Gastroesophageal sphincter (tissue), 4 donors: ENCODE measurements at regions not wholly inside any gene's neighbourhood (a gene's known extent, or its start where the extent isn't known, plus 50 kb on each side); places are given as distances from the start of the nearest gene placed in this dataset.

ENCODE experiments used
- ATAC-seq: fragments of 150-250 bp; one replicate; pipeline ENCODE4 v1.9.1; 2016; ENCODE audit warnings: mild to moderate bottlenecking, moderate library complexity
- H3K27ac ChIP-seq, 4 donors: fragments of 200-600 bp; sonication (generic) in 3 of 4; 1 replicate in 3 of 4; 2 replicates in 1 of 4; pipeline ENCODE4 v1.5.1; 2016 to 2019
- H3K27me3 ChIP-seq: fragments of 200-600 bp; sonication (generic); one replicate; pipeline ENCODE4 v1.5.1; 2019
- H3K36me3 ChIP-seq, 2 donors: fragments of 200-600 bp; sonication (generic); one replicate each; pipeline ENCODE4 v1.5.1; 2019; ENCODE audit warnings: control low read depth in 1 of 2
- H3K4me1 ChIP-seq, 3 donors: fragments of 200-600 bp; sonication (generic); 1 replicate in 2 of 3; 2 replicates in 1 of 3; pipeline ENCODE4 v1.5.1; 2016 to 2019; ENCODE audit warnings: control low read depth in 2 of 3
- H3K4me3 ChIP-seq, 2 donors: fragments of 200-600 bp; sonication (generic); one replicate each; pipeline ENCODE4 v1.5.1; 2019; ENCODE audit warnings: mild to moderate bottlenecking in 1 of 2, moderate library complexity in 1 of 2
- H3K9me3 ChIP-seq, 3 donors: fragments of 200-600 bp; sonication (generic); one replicate each; pipeline ENCODE4 v1.5.1; 2017 to 2019; ENCODE audit warnings: control low read depth in 2 of 3
- EP300 ChIP-seq: sonication (generic); formaldehyde crosslinking; IDR thresholded peaks from one replicate; pipeline ENCODE4 v1.6.1; 2017; ENCODE audit warnings: antibody characterized with exemption, mild to moderate bottlenecking
- POLR2A ChIP-seq, 2 donors: fragments of 450-650 bp; IDR thresholded peaks; one replicate each; pipeline ENCODE4 v1.6.1; 2017; ENCODE audit warnings: antibody characterized with exemption in 2 of 2, mild to moderate bottlenecking in 2 of 2, moderate library complexity in 1 of 2
- POLR2AphosphoS5 ChIP-seq: sonication (generic); formaldehyde crosslinking; IDR thresholded peaks from one replicate; pipeline ENCODE4 v1.6.1; 2017; ENCODE audit warnings: antibody characterized with exemption
- WGBS, 2 donors: methylation state at CpG; one replicate each; pipeline ENCODE4 v1.1.5; 2018; ENCODE audit warnings: low coverage in 1 of 2; 5-methylcytosine and 5-hydroxymethylcytosine counted together
- TF ChIP-seq, protein P1 (sequence below), 4 experiments: fragments of 200-600 bp in 2 of 4; fragments of 450-650 bp in 2 of 4; sonication (generic) in 1 of 4; IDR thresholded peaks; one replicate each; pipeline ENCODE4 v1.5.1; 2017 to 2019; ENCODE audit warnings: antibody characterized with exemption in 4 of 4, mild to moderate bottlenecking in 2 of 4, moderate library complexity in 2 of 4

DNA sequence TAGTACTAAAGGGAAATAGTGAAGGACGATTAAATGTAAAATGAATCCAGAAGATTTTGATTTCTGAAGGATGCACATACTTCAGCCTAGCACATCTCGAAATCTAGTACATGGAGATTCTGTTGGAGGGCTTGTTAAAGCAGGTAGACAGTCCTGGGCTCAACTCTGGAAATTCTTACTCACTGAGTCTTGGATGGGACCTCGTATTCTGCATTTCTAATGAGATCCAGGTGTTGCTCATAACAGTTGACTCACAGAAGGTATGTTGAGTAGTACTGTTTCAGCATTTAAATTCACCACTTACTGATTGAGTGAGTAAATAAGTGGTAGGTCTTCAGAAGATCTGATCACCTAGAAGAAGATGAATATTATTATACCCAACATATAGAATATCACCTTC, 623.4 kb upstream of the SGO1 start:
- ATAC-seq, result no peak
- no peak for TF ChIP-seq POLR2A (IDR thresholded peaks at IDR 0.05)
- no peak for TF ChIP-seq POLR2AphosphoS5
- TF ChIP-seq, protein P1, sequence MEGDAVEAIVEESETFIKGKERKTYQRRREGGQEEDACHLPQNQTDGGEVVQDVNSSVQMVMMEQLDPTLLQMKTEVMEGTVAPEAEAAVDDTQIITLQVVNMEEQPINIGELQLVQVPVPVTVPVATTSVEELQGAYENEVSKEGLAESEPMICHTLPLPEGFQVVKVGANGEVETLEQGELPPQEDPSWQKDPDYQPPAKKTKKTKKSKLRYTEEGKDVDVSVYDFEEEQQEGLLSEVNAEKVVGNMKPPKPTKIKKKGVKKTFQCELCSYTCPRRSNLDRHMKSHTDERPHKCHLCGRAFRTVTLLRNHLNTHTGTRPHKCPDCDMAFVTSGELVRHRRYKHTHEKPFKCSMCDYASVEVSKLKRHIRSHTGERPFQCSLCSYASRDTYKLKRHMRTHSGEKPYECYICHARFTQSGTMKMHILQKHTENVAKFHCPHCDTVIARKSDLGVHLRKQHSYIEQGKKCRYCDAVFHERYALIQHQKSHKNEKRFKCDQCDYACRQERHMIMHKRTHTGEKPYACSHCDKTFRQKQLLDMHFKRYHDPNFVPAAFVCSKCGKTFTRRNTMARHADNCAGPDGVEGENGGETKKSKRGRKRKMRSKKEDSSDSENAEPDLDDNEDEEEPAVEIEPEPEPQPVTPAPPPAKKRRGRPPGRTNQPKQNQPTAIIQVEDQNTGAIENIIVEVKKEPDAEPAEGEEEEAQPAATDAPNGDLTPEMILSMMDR (IDR thresholded peaks at IDR 0.05), result no peak
- H3K27ac ChIP-seq, result no peak overlapping the region
- no peaks in the 10 kb centered on the region for H3K9me3 ChIP-seq
- no peaks in the 10 kb centered on the region for H3K27me3 ChIP-seq
- WGBS, 2 donors, result 77 to 78% methylated on average over 3 of the region's 3 CpGs
- H3K36me3 ChIP-seq, result no peaks in the 10 kb centered on the region
- H3K4me3 ChIP-seq, result no peak overlapping the region
- no peaks in the 10 kb centered on the region for H3K4me1 ChIP-seq

DNA sequence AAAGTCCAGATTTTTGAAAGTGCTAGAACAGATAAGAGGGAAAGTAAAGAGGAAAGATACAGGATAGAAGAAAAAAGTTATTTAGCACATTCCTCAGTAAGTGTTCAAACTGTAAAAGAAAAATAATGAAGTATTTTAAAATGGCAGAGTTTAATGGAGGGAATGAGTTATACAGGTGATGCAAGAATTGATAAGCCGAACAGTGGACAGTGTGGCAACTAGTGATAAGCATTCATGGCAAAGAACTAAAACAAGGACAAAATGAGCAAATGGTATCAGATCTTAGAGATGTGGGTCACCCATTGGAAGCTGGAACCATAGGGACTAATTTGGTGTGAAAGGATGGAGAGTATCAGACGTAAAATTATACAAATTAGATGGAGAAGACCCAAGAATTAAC, 622.9 kb upstream of the SGO1 start:
- Histone ChIP-seq H3K9me3 (no peaks in the 10 kb centered on the region), H3K4me1 (no peaks in the 10 kb centered on the region), H3K27ac (no peak overlapping the region), H3K4me3 (no peak overlapping the region), H3K27me3 (no peaks in the 10 kb centered on the region), H3K36me3 (no peaks in the 10 kb centered on the region)
- no peak for ATAC-seq
- no peak for TF ChIP-seq POLR2AphosphoS5
- TF ChIP-seq, protein P1 (IDR thresholded peaks at IDR 0.05), result no peak
- TF ChIP-seq POLR2A (IDR thresholded peaks at IDR 0.05), result no peak
- TF ChIP-seq EP300, result no peak
- WGBS, 2 donors, result 97 to 100% methylated on average over 2 of the region's 2 CpGs

DNA sequence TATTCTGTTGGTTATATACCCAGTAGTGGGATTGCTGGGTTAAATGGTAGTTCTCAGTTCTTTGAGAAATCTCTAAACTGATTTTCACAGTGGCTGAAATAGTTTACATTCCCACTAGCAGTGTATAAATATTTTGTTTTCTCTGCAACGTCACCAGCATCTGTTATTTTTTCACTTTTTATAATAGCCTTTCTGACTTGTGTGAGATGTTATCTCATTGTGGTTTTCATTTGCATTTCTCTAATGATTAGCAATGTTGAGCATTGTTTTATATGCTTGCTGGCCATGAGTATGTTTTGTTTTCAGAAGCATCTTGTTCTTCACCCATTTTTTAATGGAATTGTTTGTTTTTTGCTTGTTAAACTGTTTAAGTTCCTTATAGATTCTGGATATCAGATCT, 612.7 kb upstream of the SGO1 start:
- Histone ChIP-seq H3K27ac (no peak overlapping the region), H3K9me3 (peaks cover 0 to 26% (median 0%) of the 10 kb centered on the region in 3 donors), H3K4me3 (no peak overlapping the region), H3K4me1 (no peaks in the 10 kb centered on the region), H3K27me3 (no peaks in the 10 kb centered on the region), H3K36me3 (no peaks in the 10 kb centered on the region)
- WGBS, 2 donors, result 45 to 53% methylated on average over 1 of the region's 1 CpG
- ATAC-seq, result no peak
- TF ChIP-seq POLR2AphosphoS5 (no peak), EP300 (no peak), POLR2A (IDR thresholded peaks at IDR 0.05) (no peak)
- TF ChIP-seq, protein P1 (IDR thresholded peaks at IDR 0.05), result no peak

DNA sequence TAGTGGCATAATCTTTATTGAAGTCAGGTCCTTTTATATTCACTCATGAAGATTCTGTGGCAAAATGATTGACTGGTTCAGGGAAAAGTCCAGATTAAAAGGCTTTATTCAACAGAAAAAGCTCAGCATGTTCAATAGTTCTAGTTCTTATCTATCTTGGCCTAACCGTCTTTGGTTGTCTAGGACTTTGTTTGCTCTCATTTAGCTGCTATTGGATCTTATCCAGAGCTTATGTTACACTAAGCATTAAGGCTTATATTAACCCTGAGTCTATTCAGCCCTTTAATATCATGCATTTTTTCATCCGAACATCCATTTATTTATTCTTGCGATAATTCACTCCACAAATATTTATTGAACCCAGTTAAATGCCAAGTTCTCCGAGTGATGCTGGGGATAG, 601.0 kb upstream of the SGO1 start:
- TF ChIP-seq POLR2A (IDR thresholded peaks at IDR 0.05), result no peak
- TF ChIP-seq, protein P1 (IDR thresholded peaks at IDR 0.05), result no peak
- TF ChIP-seq POLR2AphosphoS5, result no peak
- no peak for TF ChIP-seq EP300
- 24 to 28% methylated on average over 4 of the region's 4 CpGs for WGBS, 2 donors
- no peak for ATAC-seq

DNA sequence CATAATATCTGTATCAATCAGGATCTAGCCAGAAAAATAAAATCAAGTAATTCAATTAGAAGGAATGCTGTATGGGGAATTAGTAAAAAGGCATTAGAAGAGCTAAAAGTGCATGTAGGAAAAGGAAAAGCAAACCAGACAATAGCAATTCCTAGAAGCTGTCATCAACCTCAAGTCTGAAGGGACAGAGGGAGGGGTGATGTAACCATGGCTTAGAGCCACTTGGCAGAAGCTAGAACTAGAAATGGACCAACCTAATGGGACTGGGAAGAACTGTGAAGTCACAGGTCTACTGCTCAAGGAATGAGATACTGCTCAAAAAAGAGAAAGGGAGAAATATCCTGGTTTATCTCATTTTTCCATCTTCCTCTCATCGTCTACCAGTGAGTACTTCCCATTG, 590.7 kb upstream of the SGO1 start:
- Histone ChIP-seq H3K9me3 (no peaks in the 10 kb centered on the region), H3K36me3 (no peaks in the 10 kb centered on the region), H3K27me3 (no peaks in the 10 kb centered on the region), H3K27ac (no peak overlapping the region), H3K4me3 (no peak overlapping the region), H3K4me1 (no peaks in the 10 kb centered on the region)
- TF ChIP-seq POLR2A (IDR thresholded peaks at IDR 0.05), result no peak
- TF ChIP-seq, protein P1 (IDR thresholded peaks at IDR 0.05), result no peak
- no peak for TF ChIP-seq EP300
- TF ChIP-seq POLR2AphosphoS5, result no peak
- no peak for ATAC-seq
- WGBS, 2 donors, result 33 to 60% methylated on average over 1 of the region's 1 CpG

More for the DNA sequence above, 601.0 kb upstream of the SGO1 start:
- Histone ChIP-seq H3K27ac (no peak overlapping the region), H3K4me3 (no peak overlapping the region), H3K36me3 (no peaks in the 10 kb centered on the region), H3K4me1 (no peaks in the 10 kb centered on the region), H3K27me3 (no peaks in the 10 kb centered on the region), H3K9me3 (no peaks in the 10 kb centered on the region)
